Calu3 (cell line): ENCODE measurements at regions not wholly inside any gene's neighbourhood (a gene's known extent, or its start where the extent isn't known, plus 50 kb on each side); places are given as distances from the start of the nearest gene placed in this dataset.

Experiments
- BruUV-seq: library from RNA; stranded (reverse); fragments of 400-500 nt; replicated peaks from 2 replicates; lab custom pipeline; 2021; lab: Mats Ljungman, UMichigan
- CTCF ChIA-PET: fragments of 300-600 bp; sonication (Branson Sonifier 250); formaldehyde crosslinking; loops from one replicate; lab custom pipeline; 2022; ENCODE audit warnings: antibody characterized with exemption; lab: Charles Lee
- DNase-seq: peaks from one replicate; pipeline ENCODE4 v3.0.0; 2022
- H3K27ac Mint-ChIP-seq: one replicate; pipeline ENCODE4 v1.8.0; 2022; ENCODE audit warnings: mixed read lengths; ENCODE audit not compliant: unreplicated experiment
- H3K27me3 Mint-ChIP-seq: one replicate; pipeline ENCODE4 v1.8.0; 2022; ENCODE audit warnings: mixed read lengths; ENCODE audit not compliant: unreplicated experiment
- H3K36me3 Mint-ChIP-seq: one replicate; pipeline ENCODE4 v1.8.0; 2022; ENCODE audit warnings: mild to moderate bottlenecking, moderate library complexity, mixed read lengths; ENCODE audit not compliant: insufficient read depth, unreplicated experiment
- H3K4me1 Mint-ChIP-seq: one replicate; pipeline ENCODE4 v1.8.0; 2022; ENCODE audit warnings: mild to moderate bottlenecking, low read depth, mixed read lengths; ENCODE audit not compliant: unreplicated experiment
- H3K4me3 Mint-ChIP-seq: one replicate; pipeline ENCODE4 v1.8.0; 2022; ENCODE audit warnings: mild to moderate bottlenecking, low read depth, moderate library complexity, mixed read lengths; ENCODE audit not compliant: unreplicated experiment
- H3K9me3 Mint-ChIP-seq: one replicate; pipeline ENCODE4 v1.8.0; 2022; ENCODE audit warnings: low read depth, mixed read lengths; ENCODE audit not compliant: unreplicated experiment
- CTCF ChIP-seq: fragments of 200-600 bp; IDR thresholded peaks from one replicate; pipeline ENCODE4 v1.8.0; 2022; ENCODE audit warnings: antibody characterized with exemption; ENCODE audit not compliant: unreplicated experiment
- intact Hi-C: fragments of 100-400 bp; cut with micrococcal nuclease; formaldehyde crosslinking; loops from one replicate; pipeline ENCODE4 v1.10.0; 2022; ENCODE audit not compliant: unreplicated experiment

- no peak for TF ChIP-seq CTCF
- H3K36me3 Mint-ChIP-seq, result no peaks in the 10 kb centered on the region
- no peak overlapping the region for H3K4me3 Mint-ChIP-seq
- intact Hi-C loops, result no loop called here
- no peak for DNase-seq
- no TSS peak for BruUV-seq
- CTCF ChIA-PET, result no interaction called here
- peaks cover 69% of the 10 kb centered on the region for H3K27me3 Mint-ChIP-seq
- H3K27ac Mint-ChIP-seq, result no peak overlapping the region
- H3K9me3 Mint-ChIP-seq, result peaks cover 2% of the 10 kb centered on the region
- H3K4me1 Mint-ChIP-seq, result no peaks in the 10 kb centered on the region
These were observed 457.4 kb upstream of the PROK2 start for GRCh38 chr3:72242326-72242725.

GRCh38 chr3:72241525-72241924, 456.6 kb upstream of the PROK2 start:
- no peaks in the 10 kb centered on the region for H3K4me1 Mint-ChIP-seq
- peaks cover 2% of the 10 kb centered on the region for H3K9me3 Mint-ChIP-seq
- no peak for DNase-seq
- peaks cover 69% of the 10 kb centered on the region for H3K27me3 Mint-ChIP-seq
- H3K36me3 Mint-ChIP-seq, result no peaks in the 10 kb centered on the region
- intact Hi-C loops, result no loop called here
- CTCF ChIA-PET, result no interaction called here
- H3K27ac Mint-ChIP-seq, result no peak overlapping the region
- no peak overlapping the region for H3K4me3 Mint-ChIP-seq
- no TSS peak for BruUV-seq
- TF ChIP-seq CTCF, result no peak

- BruUV-seq, result no TSS peak
These were observed 455.6 kb upstream of the PROK2 start for GRCh38 chr3:72240531-72240930.

GRCh38 chr3:72238801-72239200, 453.9 kb upstream of the PROK2 start:
- Mint-ChIP-seq H3K4me3 (no peak overlapping the region), H3K27me3 (peaks cover 54% of the 10 kb centered on the region), H3K9me3 (peaks cover 2% of the 10 kb centered on the region), H3K27ac (no peak overlapping the region), H3K4me1 (no peaks in the 10 kb centered on the region), H3K36me3 (no peaks in the 10 kb centered on the region)
- CTCF ChIA-PET, result interaction anchor here (0.6 kb wide), 1 partner anchor 28 kb away, joined by 3 read pairs; no protein-coding TSS in a partner anchor
- BruUV-seq, result no TSS peak
- intact Hi-C loops, result no loop called here
- TF ChIP-seq CTCF, result no peak
- no peak for DNase-seq

More at GRCh38 chr3:72240531-72240930, 455.6 kb upstream of the PROK2 start:
- CTCF ChIA-PET, result no interaction called here
- no peak for DNase-seq
- H3K9me3 Mint-ChIP-seq, result peaks cover 2% of the 10 kb centered on the region
- no peak overlapping the region for H3K4me3 Mint-ChIP-seq
- no peak for TF ChIP-seq CTCF
- H3K36me3 Mint-ChIP-seq, result no peaks in the 10 kb centered on the region
- H3K27me3 Mint-ChIP-seq, result peaks cover 69% of the 10 kb centered on the region
- no peak overlapping the region for H3K27ac Mint-ChIP-seq
- intact Hi-C loops, result no loop called here
- H3K4me1 Mint-ChIP-seq, result no peaks in the 10 kb centered on the region
